Activated T-cell treated with anti-CD3 and anti-CD28 coated beads, Interleukin-2, amount 50 U/mL, for 24 hours (primary cell): ENCODE measurements at regions not wholly inside any gene's neighbourhood (a gene's known extent, or its start where the extent isn't known, plus 50 kb on each side); places are given as distances from the start of the nearest gene placed in this dataset.

Source experiments
- DNase-seq: peaks from one replicate; pipeline ENCODE4 v3.0.0-alpha.2; 2020
- H3K27ac Mint-ChIP-seq: 2 replicates; pipeline ENCODE4 v1.8.0; 2020; ENCODE audit warnings: mild to moderate bottlenecking, mixed read lengths
- H3K27me3 Mint-ChIP-seq: 2 replicates; pipeline ENCODE4 v1.8.0; 2020; ENCODE audit warnings: mixed read lengths
- H3K36me3 Mint-ChIP-seq: 2 replicates; pipeline ENCODE4 v1.8.0; 2020; ENCODE audit warnings: low read depth, mixed read lengths
- H3K4me1 Mint-ChIP-seq: 2 replicates; pipeline ENCODE4 v1.8.0; 2020; ENCODE audit warnings: low read depth, mixed read lengths
- H3K4me3 Mint-ChIP-seq: 2 replicates; pipeline ENCODE4 v1.8.0; 2020; ENCODE audit warnings: mild to moderate bottlenecking, moderate library complexity, mixed read lengths
- H3K9me3 Mint-ChIP-seq: 2 replicates; pipeline ENCODE4 v1.8.0; 2020; ENCODE audit warnings: mixed read lengths

- Mint-ChIP-seq H3K4me3 (no peak overlapping the region), H3K36me3 (no peaks in the 10 kb centered on the region), H3K27ac (no peak overlapping the region), H3K4me1 (no peaks in the 10 kb centered on the region), H3K27me3 (no peaks in the 10 kb centered on the region), H3K9me3 (peaks cover 11% of the 10 kb centered on the region)
- DNase-seq = no peak
These were observed 71.0 kb downstream of the AQP4 start for GRCh38 chr18:26794230-26795101.

- no peak overlapping the region for H3K4me3 Mint-ChIP-seq
- no peaks in the 10 kb centered on the region for H3K36me3 Mint-ChIP-seq
- H3K27me3 Mint-ChIP-seq = no peaks in the 10 kb centered on the region
- DNase-seq = no peak
- H3K4me1 Mint-ChIP-seq = no peaks in the 10 kb centered on the region
- no peak overlapping the region for H3K27ac Mint-ChIP-seq
- H3K9me3 Mint-ChIP-seq = peaks cover 6% of the 10 kb centered on the region
These were observed 72.8 kb downstream of the AQP4 start for GRCh38 chr18:26792661-26793060.

- Mint-ChIP-seq H3K27ac (no peak overlapping the region), H3K4me1 (no peaks in the 10 kb centered on the region), H3K27me3 (no peaks in the 10 kb centered on the region), H3K4me3 (no peak overlapping the region), H3K36me3 (no peaks in the 10 kb centered on the region), H3K9me3 (peaks cover 6% of the 10 kb centered on the region)
- no peak for DNase-seq
These were observed 73.8 kb downstream of the AQP4 start for GRCh38 chr18:26791676-26792075.

GRCh38 chr18:26784599-26784998 lies 80.9 kb downstream of the AQP4 start:
- Mint-ChIP-seq H3K27ac (no peak overlapping the region), H3K9me3 (no peaks in the 10 kb centered on the region), H3K27me3 (no peaks in the 10 kb centered on the region), H3K4me1 (no peaks in the 10 kb centered on the region), H3K4me3 (no peak overlapping the region), H3K36me3 (no peaks in the 10 kb centered on the region)
- DNase-seq = no peak

- Mint-ChIP-seq H3K27ac (no peak overlapping the region), H3K4me1 (no peaks in the 10 kb centered on the region), H3K36me3 (no peaks in the 10 kb centered on the region), H3K9me3 (no peaks in the 10 kb centered on the region), H3K4me3 (no peak overlapping the region), H3K27me3 (no peaks in the 10 kb centered on the region)
- DNase-seq = no peak
These were observed 82.3 kb downstream of the AQP4 start for GRCh38 chr18:26783170-26783569.

GRCh38 chr18:26780520-26781325 lies 84.8 kb downstream of the AQP4 start:
- Mint-ChIP-seq H3K4me3 (no peak overlapping the region), H3K27ac (no peak overlapping the region), H3K4me1 (no peaks in the 10 kb centered on the region), H3K27me3 (no peaks in the 10 kb centered on the region), H3K9me3 (no peaks in the 10 kb centered on the region), H3K36me3 (no peaks in the 10 kb centered on the region)
- DNase-seq = no peak

GRCh38 chr18:26778054-26778393 lies 87.5 kb downstream of the AQP4 start:
- Mint-ChIP-seq H3K9me3 (no peaks in the 10 kb centered on the region), H3K27ac (no peak overlapping the region), H3K27me3 (no peaks in the 10 kb centered on the region), H3K4me1 (no peaks in the 10 kb centered on the region), H3K4me3 (no peak overlapping the region), H3K36me3 (no peaks in the 10 kb centered on the region)
- no peak for DNase-seq

GRCh38 chr18:26777351-26778053 lies 88.0 kb downstream of the AQP4 start:
- H3K4me3 Mint-ChIP-seq = no peak overlapping the region
- H3K27me3 Mint-ChIP-seq = no peaks in the 10 kb centered on the region
- no peaks in the 10 kb centered on the region for H3K4me1 Mint-ChIP-seq
- no peaks in the 10 kb centered on the region for H3K9me3 Mint-ChIP-seq
- no peaks in the 10 kb centered on the region for H3K36me3 Mint-ChIP-seq
- H3K27ac Mint-ChIP-seq = no peak overlapping the region
- no peak for DNase-seq

GRCh38 chr18:26772691-26773090 lies 92.8 kb downstream of the AQP4 start:
- Mint-ChIP-seq H3K4me1 (no peaks in the 10 kb centered on the region), H3K36me3 (no peaks in the 10 kb centered on the region), H3K27ac (no peak overlapping the region)

GRCh38 chr18:26771524-26771923 lies 94.0 kb downstream of the AQP4 start:
- Mint-ChIP-seq H3K27me3 (no peaks in the 10 kb centered on the region), H3K9me3 (peaks cover 10% of the 10 kb centered on the region), H3K36me3 (no peaks in the 10 kb centered on the region), H3K4me3 (no peak overlapping the region), H3K4me1 (no peaks in the 10 kb centered on the region), H3K27ac (no peak overlapping the region)
- no peak for DNase-seq

More at GRCh38 chr18:26772691-26773090, 92.8 kb downstream of the AQP4 start:
- Mint-ChIP-seq H3K4me3 (no peak overlapping the region), H3K27me3 (no peaks in the 10 kb centered on the region), H3K9me3 (peaks cover 4% of the 10 kb centered on the region)
- DNase-seq = no peak

GRCh38 chr18:26768385-26768784 lies 97.1 kb downstream of the AQP4 start:
- H3K9me3 Mint-ChIP-seq = peaks cover 10% of the 10 kb centered on the region
- DNase-seq = no peak
- no peak overlapping the region for H3K4me3 Mint-ChIP-seq
- H3K36me3 Mint-ChIP-seq = no peaks in the 10 kb centered on the region
- H3K27ac Mint-ChIP-seq = no peak overlapping the region
- H3K4me1 Mint-ChIP-seq = no peaks in the 10 kb centered on the region
- no peaks in the 10 kb centered on the region for H3K27me3 Mint-ChIP-seq

- H3K27me3 Mint-ChIP-seq = no peaks in the 10 kb centered on the region
- no peak overlapping the region for H3K4me3 Mint-ChIP-seq
- no peaks in the 10 kb centered on the region for H3K4me1 Mint-ChIP-seq
- H3K9me3 Mint-ChIP-seq = peaks cover 9% of the 10 kb centered on the region
- DNase-seq = no peak
- no peaks in the 10 kb centered on the region for H3K36me3 Mint-ChIP-seq
- no peak overlapping the region for H3K27ac Mint-ChIP-seq
These were observed 100.0 kb downstream of the AQP4 start for GRCh38 chr18:26765498-26765897.

GRCh38 chr18:26764586-26764985 lies 100.9 kb downstream of the AQP4 start:
- peaks cover 8% of the 10 kb centered on the region for H3K9me3 Mint-ChIP-seq
- no peak overlapping the region for H3K27ac Mint-ChIP-seq
- no peaks in the 10 kb centered on the region for H3K36me3 Mint-ChIP-seq
- no peaks in the 10 kb centered on the region for H3K27me3 Mint-ChIP-seq
- H3K4me3 Mint-ChIP-seq = no peak overlapping the region
- no peaks in the 10 kb centered on the region for H3K4me1 Mint-ChIP-seq
- no peak for DNase-seq

GRCh38 chr18:26764177-26764576 lies 101.3 kb downstream of the AQP4 start:
- no peak for DNase-seq
- H3K27ac Mint-ChIP-seq = no peak overlapping the region
- H3K27me3 Mint-ChIP-seq = no peaks in the 10 kb centered on the region
- no peak overlapping the region for H3K4me3 Mint-ChIP-seq
- H3K36me3 Mint-ChIP-seq = no peaks in the 10 kb centered on the region
- H3K9me3 Mint-ChIP-seq = peaks cover 8% of the 10 kb centered on the region
- no peaks in the 10 kb centered on the region for H3K4me1 Mint-ChIP-seq
